ENCODE measurements at regions not wholly inside any gene's neighbourhood (a gene's known extent, or its start where the extent isn't known, plus 50 kb on each side); places are given as distances from the start of the nearest gene placed in this dataset.
"Not testable (repeated sequence)": the region's sequence is repeated elsewhere in the genome, so short reads cannot be mapped to it uniquely, and the experiment has no call there.

- no peak for DNase-seq
These were observed 797.3 kb upstream of the ACO1 start for GRCh38 chr9:31587146-31587545.

- no peak for DNase-seq
These were observed 796.4 kb upstream of the ACO1 start for GRCh38 chr9:31588006-31588405.

- no peak for DNase-seq
These were observed 795.7 kb upstream of the ACO1 start for GRCh38 chr9:31588756-31589155.

- no peak for DNase-seq
These were observed 794.4 kb upstream of the ACO1 start for GRCh38 chr9:31590091-31590490.

- DNase-seq: not testable (repeated sequence)
These were observed 787.4 kb upstream of the ACO1 start for GRCh38 chr9:31597086-31597485.

- peak; percentile 8 for DNase-seq
These were observed 786.5 kb upstream of the ACO1 start for GRCh38 chr9:31597977-31598376.

- no peak for DNase-seq
These were observed 782.8 kb upstream of the ACO1 start for GRCh38 chr9:31601666-31602065.

GRCh38 chr9:31604531-31604930 lies 779.9 kb upstream of the ACO1 start:
- DNase-seq: no peak

- no peak for DNase-seq
These were observed 779.3 kb upstream of the ACO1 start for GRCh38 chr9:31605164-31605563.

- no peak for DNase-seq
These were observed 777.8 kb upstream of the ACO1 start for GRCh38 chr9:31606678-31607077.

GRCh38 chr9:31608416-31608815 lies 776.0 kb upstream of the ACO1 start:
- no peak for DNase-seq

GRCh38 chr9:31608881-31609280 lies 775.6 kb upstream of the ACO1 start:
- no peak for DNase-seq

- no peak for DNase-seq
These were observed 772.0 kb upstream of the ACO1 start for GRCh38 chr9:31612336-31613030.

- no peak for DNase-seq
These were observed 768.5 kb upstream of the ACO1 start for GRCh38 chr9:31615966-31616365.

- no peak for DNase-seq
These were observed 760.9 kb upstream of the ACO1 start for GRCh38 chr9:31623511-31623910.

- no peak for DNase-seq
These were observed 755.2 kb upstream of the ACO1 start for GRCh38 chr9:31629292-31629691.

GRCh38 chr9:31637265-31637664 lies 747.2 kb upstream of the ACO1 start:
- DNase-seq: no peak

GRCh38 chr9:31637861-31638260 lies 746.6 kb upstream of the ACO1 start:
- DNase-seq: no peak

- no peak for DNase-seq
These were observed 745.0 kb upstream of the ACO1 start for GRCh38 chr9:31639451-31639850.

GRCh38 chr9:31669311-31669710 lies 715.1 kb upstream of the ACO1 start:
- DNase-seq: no peak

GRCh38 chr9:31671011-31671410 lies 713.4 kb upstream of the ACO1 start:
- DNase-seq: peak; percentile 10

GRCh38 chr9:31674264-31674663 lies 710.2 kb upstream of the ACO1 start:
- DNase-seq: no peak

- peak; percentile 13 for DNase-seq
These were observed 707.0 kb upstream of the ACO1 start for GRCh38 chr9:31677415-31677814.

GRCh38 chr9:31677877-31678276 lies 706.6 kb upstream of the ACO1 start:
- no peak for DNase-seq

GRCh38 chr9:31683116-31683515 lies 701.3 kb upstream of the ACO1 start:
- DNase-seq: no peak
